T-helper 2 cell (primary cell): ENCODE measurements at regions not wholly inside any gene's neighbourhood (a gene's known extent, or its start where the extent isn't known, plus 50 kb on each side); places are given as distances from the start of the nearest gene placed in this dataset.

Experiments used
- DNase-seq, 5 experiments: peaks; one replicate each; pipeline versions ENCODE4 v3.0.0 to v3.0.0-alpha.2; 2012 to 2022

DNA sequence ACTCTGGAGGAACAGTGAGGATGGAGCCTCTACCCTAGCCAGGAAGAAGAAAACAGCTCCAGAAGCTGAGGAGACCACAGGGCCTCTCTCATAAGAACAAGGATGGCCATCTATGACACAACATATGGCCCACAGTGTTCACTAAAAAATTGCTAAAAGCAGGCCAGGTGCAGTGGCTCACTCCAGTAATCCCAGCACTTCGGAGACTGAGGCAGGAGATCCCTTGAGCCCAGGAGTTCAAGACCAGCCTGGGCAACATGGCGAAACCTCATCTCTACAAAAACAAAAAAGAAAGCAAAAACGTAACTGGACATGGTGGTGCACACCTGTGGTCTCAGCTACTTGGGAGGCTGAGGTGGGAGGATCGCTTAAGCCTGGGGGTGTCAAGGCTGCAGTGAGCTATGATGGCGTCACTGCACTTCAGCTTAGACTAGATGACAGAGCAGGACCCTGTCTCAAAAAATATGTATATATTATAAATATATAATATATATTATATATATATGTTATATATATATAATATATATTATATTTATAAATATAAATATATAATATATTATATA lies 103.1 kb downstream of the TOMM20 start:
- DNase-seq: no peak

DNA sequence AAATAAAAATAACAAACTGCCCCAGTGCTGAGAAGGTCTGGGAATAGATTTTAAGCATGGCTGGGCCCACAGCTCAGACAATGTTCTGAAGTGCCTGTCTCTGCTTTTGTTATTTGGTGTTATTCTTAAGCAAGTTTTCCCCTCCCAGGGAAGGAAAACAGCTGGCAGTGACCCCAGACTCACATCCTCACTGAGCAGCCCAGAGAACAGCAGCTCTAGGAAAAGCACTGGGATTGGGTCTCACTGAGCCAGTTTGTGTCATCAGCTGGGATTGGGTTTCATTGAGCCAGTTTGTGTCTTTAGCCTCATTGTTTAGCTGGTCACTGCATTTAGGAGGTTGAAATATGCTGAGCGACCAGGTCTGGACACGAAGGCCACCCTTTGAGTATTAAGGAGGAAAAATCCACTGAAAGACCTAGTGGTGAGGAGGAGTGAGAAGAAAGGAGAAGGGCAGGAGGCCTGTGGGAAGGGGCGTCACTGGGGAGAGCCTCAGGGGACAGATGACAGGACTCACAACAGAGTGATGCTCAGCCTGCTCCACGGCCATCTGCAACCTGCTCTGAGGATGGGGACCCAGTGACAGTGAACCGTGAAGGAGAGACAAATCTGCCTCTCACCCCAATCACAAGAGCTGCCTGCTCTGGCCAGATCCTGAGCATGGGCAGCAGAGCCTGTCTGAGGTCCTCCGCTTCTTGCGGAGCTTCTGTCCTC lies 103.8 kb downstream of the TOMM20 start:
- DNase-seq: no peak

DNA sequence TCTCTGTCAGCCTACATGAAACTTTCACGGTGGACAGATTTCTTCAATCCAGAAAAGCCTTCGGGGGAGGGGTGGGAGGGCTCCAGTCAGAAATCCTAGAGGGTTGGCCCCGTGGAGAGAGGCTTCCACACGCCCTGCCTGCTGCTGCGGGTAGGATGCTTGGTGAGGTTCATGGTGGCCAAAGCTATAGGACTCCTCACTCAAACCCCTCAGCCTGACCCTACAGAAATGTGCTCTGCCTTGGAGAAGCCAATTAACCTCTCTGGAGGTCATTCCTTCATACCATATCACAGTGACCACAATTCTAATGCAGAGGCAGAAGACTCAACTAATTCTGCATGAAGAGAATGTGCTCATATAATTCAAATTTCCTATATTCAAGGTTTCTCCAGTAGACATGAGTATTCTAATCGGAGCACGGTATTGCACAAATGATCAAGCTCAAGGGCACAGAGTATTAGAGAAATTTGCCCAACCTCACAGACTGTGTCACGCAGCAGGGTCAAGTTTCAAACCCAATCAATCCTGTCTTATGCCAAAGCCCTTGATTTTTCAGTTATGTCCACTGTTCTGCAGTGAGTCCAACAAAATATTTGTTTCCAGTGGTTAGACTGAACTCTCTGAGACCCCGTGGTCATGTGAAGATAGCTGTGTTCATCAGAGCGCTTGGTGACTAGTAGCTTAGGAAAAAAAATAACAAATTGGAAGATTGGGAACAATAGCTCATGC lies 104.8 kb downstream of the TOMM20 start:
- DNase-seq: no peak

DNA sequence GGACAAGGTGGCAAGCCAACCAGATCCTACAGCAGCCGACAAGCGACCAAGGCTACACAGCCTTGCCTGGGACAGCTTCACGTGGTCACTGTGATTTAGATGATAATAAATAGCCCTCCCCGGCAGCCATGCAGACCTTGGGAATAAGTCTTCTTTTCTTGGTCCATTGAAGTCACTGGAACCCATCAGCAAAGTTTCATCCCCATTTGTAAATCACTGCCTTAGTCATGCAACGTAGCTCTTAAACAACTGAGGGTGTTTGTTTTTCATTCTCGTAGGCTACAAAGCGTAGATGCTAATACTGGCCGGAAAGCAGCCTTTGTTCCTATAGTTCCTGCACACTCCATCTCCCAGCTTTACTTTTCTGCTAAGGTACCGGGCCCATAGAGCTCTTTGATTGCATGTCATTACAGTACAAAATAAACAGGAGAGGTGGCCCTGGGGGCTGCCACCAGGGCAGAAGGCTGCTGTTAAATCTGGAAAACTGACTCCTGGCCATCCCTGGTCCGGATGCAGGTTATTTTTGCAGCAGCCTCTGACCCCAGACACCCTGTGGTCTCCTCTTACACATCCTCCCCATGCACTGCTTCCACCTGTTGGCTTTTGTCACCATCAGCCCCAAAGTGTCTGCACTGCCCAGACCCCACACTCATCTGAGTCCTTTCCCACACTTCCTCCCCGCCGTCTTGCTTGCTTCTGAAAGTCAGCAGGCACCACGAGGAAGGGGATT lies 105.5 kb downstream of the TOMM20 start:
- DNase-seq: peak in 1 of 5 experiments; percentile 40

DNA sequence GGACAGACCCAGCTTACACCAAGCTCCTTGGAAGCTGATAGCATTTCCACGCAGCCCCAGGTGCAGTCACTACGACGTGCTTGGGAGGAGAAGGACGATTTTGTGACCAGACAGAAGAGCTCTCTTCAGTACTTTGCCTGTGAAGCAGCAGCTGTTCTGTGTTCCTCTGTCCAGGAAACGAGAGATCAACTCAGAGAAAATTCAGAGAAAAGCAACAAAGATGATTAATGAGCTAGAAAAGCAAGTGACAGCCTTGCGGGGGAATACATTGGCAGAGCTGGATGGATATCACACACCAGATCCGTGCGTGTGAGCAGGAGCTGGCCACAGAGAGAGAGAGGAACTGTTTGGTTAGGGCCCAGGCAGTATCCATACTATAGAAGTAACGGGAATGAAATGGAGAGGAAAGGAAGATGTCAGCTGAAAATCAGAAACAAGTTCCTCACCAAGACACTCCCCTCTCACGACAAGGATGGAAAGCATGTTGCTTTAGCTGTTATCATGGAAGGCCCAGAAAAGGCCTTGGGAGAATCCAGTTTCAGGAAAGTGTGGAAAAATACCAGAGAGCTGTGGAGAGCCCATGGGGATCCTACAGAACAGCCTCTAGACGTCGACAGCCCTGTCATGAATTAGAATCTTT lies 106.2 kb downstream of the TOMM20 start:
- DNase-seq: no peak

DNA sequence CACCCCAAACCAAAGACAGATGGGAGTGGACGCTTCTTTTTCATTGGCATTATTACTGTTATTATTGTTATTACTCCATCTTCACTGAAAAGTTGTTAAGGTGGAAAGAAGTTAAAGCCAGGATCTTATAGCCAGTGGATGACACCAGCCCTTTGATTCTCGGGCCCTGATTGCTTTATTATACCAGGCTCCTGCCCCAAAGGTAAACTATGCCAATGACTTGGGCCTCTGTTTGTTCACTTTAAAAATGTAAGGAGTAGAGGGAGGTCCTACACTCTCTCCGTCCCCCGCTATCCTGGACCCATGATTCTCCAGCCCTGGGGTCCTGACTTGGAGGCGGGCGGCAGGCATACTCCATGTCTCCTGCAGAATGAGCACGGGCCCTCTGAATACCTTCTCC lies 106.8 kb downstream of the TOMM20 start:
- no peak for DNase-seq

DNA sequence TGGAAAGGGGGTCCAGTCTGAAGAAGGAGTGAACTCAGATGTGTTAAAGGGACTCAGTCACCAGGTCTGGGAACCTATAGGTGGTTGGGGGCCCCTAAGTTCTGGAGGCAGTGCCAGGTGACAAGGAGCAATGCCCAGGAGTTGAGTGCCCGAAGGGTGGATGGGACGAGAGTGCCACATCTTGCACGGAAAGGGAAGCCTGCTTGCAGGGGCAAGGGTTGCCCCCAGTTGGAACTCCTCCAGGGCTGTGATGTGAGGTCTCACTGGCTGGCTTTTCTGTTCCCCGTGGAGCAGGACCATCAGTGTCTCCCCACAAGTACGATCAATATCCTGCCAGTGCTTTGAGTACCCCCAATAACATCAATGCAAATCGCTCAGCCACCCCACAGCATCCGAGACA lies 107.3 kb downstream of the TOMM20 start:
- no peak for DNase-seq

DNA sequence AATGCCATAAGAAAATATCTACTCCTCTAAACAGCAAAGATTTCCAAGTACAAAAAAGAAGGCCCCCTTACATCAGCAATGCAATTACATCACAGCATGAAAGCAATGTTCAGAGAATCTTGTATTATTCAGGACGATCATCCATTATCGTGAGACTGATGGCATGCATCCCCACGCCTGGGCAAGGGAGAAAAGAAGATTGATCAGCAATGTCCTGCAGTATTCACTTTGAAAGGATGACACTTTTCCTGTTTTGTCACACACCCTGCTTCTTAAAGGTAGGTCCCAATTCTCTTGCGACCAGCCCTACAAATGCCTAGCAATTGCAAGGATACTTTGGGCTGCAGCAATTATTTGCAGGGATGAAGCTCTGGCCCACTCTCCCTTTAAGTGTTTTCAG lies 108.7 kb downstream of the TOMM20 start:
- DNase-seq: no peak

DNA sequence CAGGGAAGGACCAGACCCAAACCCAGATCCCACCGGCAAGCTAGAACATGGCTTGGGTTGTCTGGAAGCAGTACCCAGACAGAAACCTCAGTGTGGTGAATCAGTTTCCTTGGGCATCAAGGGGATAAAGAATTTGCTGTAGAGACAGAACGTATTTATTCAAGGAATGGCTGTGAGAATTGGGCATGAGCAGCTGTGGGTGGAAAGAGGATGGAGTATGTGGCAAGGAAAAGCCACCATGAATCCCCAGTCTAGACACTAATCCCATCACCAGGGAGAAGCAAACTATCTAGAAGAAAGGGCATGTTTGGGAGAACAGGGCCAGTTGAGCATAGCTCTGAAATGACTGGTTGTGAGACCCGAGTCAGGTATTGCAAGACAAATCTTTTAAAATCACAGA lies 109.2 kb downstream of the TOMM20 start:
- DNase-seq: no peak

DNA sequence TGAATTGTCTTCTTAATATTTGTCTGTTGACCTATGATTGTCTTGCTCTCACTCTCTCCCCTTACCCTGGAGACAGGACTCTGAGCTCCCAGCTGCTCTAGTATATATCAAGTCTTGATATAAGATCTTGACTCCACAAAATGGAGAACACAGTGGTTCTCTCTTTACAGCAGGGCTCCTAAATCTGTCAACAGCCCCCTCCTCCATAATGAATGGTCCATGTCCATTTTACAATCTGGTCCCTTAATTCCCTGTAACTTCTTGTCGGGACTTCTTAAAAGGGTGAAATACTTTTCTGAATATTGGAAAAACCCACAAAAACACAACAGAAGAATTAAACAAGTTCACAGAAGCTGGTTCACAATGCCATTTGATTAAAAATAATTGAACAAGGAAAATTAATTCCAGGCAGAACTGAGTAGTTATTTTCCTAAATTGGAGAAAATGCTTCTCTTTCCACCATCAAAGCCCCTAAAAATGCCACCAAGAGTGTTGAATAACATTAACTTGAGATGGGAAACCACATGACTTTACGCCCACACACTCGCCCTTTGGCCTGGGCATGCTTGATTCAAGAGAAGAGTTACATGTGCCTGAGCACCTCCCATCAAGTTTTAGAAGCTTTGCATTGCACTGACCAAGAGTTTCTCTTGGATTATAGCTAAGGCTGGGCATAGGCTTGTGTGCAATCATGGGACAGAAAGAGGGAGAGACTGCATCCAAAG lies 109.8 kb downstream of the TOMM20 start:
- no peak for DNase-seq

DNA sequence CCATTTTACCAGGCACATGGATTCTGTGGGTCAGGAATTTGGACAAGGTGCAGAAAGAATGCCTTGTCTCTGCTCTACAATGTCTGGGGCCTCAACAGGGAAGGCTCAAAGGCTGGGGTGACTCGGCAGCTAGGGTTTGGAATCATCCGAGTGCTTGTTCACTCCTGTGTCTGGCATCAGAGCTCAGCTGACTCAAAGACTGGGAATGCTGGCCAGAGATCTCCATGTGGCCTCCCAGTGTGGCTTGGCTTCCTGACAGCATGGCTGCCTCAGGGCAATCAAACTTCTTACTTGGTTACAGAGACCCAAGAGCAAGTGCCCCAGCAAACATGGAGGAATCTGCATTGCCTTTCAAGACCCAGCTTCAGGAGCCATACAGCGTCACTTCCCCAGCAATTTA lies 110.5 kb downstream of the TOMM20 start:
- DNase-seq: no peak

DNA sequence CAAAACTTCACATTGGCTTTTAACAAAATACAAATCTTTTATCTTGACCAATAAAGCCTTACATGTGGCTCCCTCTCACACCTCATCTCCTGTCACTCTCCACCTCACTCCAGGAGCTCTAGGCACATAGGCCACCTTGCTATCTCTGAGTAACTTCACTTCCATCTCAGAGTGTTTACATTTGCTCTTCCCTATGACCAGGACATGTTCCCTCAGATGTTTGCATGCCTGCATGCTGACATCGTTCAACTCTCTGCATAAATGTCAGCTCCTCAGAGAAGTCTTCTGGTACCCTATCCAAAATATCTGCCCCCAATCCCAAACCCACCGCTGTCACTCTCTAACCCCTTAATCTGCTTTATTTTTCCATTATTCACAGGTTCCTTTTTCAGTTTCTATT lies 110.9 kb downstream of the TOMM20 start:
- DNase-seq: no peak

DNA sequence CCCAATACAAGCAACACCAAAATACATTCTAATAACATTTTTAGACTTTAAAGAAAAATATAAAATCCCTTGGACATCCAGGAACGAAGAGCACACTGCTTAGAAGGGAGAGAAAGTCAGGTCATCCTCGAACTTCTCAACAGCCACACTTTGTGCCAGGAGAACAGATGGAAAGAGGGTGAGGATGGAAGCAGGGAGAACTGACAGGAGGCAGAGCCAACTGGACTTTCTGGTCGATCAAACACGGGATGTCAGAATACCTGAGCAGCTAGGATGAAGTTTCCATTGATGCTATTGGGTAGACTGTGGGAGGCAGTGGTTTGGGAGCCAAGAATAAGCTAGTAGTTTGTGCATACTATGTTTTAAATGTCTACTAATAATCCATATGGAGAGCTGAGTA lies 111.4 kb downstream of the TOMM20 start:
- DNase-seq: no peak

DNA sequence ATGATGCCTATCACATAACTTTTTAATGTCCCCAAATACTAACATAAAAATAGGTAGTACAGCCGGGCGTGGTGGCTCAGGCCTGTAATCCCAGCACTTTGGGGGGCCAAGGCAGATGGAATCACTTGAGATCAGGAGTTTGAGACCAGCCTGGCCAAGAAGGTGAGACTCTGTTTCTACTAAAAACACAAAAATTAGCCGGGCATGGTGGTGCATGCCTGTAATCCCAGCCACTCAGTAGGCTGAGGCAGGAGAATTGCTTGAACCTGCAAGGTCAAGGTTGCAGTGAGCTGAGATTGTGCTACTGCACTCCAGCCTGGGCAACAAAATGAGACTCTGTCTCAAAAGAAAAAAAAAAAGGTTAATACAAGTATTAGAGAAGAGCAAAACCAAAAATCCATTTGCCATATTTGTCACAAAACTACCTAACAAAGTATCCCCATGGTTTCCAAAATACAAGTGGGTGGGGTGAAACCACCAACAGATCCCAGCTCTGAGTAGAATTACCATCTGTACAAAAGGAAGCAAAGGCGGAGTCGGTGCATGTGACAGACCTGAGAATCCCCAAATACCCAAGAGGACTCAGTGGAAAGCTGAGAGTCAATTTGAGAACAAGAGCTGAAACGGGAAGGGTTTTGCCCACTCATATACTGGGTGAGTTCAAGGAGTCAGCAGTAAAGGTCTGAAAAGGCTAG lies 113.2 kb downstream of the TOMM20 start:
- peak in 2 of 5 experiments; percentile 26 to 51 for DNase-seq

DNA sequence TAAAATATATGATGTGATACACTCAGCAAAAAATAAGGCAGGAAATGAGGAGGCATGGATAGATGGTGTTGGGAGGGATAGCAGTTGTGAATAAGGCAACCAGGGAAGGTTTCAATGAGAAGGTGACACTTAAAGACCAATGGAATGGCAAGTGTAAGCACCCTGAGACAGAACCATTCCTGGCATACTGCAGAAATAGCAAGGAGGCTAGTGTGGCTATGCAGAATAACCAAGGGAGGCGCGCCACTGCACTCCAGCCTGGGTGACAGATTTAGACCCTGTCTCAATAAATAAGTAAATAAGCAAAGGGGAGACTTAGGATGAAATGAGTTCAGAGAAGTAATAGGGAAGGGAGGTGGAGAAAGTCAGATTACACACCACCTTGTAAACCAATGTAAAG lies 113.9 kb downstream of the TOMM20 start:
- no peak for DNase-seq

DNA sequence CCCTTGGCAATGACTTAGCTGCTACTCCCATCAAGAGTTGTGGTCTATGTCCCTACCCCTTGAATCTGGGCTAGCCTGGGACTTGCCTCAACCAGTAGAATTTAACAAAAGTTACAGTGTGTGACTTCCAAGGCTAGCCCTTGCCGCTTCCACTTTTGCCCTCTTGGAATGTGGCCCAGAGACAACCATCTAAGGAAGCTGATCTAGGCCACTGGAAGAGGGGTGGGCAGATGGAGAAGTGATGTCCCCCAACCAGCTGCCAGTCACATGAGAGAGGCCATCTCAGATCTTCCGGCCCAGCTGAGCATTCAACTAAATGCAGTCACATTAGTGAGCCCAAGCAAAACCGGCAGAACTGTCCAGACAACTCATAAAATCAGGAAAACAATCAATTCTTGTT lies 115.1 kb downstream of the TOMM20 start:
- no peak for DNase-seq

DNA sequence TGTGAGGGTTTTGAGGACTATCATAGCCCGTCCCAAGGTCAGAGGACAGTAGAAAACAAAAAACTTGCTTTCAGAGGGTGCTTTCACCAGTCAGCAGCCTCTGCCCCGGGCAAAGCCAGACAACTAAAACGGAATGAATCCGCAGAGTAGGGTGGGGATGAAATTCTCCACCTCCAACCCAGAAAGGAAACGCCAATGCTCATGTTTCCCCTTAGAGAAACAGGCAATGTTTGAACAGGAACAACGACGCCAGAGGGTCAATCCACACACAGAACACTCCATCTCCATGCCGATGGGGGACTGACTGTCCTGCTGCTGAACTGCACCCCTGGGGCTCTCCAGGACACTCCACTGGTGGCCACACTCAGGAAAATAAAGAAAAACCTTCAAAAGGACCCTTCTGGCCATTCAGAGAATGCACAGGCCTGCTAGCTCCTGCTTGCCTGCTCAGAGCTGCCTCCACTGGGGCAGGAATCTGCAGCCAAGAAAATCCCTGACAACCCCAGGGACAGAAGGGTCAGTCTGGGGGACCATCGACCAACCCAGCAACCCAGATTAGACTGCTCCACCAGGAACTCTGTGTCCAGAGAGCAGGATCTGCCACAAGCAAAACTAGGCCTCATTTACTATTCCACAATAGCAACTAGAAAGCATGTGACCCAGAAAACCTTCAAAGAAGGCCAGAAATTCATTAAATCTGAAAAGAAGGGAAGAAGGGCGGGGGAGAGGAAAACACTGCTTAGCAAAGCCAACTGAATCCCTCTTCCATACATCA lies 116.0 kb downstream of the TOMM20 start:
- DNase-seq: peak in 1 of 5 experiments; percentile 49

DNA sequence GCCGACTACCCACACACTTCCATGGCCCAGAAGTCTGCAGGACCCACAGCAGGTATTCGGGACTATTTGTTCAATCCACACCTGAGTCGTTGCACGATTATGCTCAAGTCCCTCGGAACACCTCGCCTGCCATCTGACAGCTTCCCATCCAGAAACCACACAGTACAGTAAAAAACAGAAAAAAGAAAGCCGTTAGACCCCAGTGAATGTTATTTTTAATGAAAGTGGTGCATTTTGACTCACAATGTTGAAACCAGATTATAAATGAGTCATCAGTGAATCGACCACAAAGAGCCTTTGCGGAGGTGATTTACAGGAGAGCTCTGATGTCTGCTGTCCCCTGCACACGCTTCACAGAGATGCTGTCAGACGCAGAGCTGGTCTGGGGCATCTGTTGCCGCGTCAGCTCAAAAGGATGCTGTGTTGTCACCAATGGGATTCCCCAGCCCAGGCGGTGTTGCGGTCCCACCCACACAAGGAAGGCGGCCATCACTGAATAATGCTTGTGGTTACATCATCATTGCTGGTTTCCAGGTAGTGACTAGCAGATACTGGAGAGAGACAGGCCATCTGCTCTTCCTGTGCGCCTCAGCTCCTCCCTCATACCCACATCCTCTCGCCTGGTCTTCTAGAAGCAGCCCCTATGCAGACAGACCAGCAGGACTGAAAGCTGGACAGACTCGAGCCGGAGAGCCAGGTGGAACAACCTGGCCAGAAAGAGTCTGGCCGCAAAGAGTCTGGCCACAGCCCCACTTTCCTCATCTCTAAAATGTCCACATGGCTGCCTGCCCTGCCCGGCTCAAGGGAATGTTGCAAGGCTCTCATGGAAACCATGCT lies 116.8 kb downstream of the TOMM20 start:
- DNase-seq: peak; percentile 70 to 100 (median 90)

DNA sequence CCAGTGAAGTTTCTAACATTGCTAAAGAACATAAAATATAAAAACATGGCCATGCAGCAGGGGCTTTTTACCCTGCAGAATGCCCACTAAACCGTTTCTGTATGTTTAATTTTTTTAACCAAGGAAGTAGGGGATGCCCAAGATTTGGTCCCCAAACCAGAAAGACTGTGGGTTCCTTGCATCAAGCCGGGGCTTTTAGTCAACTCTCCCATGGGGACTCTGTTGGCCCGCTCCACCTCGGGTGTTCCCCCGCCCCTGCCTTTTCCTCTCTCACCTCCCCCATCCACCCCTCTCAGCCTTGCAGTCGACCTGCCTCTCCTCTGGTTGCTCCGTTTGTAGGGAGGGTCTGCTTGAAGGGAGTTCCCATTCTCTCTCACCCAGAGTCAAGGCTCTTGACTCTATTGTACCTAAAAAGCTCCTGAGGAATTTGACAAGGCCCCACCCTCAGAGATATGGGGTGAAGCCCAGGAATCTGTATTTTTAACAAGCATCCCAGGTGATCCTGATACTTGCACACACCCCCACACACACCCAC lies 117.5 kb downstream of the TOMM20 start:
- peak in 4 of 5 experiments; percentile 41 to 73 (median 52) for DNase-seq
